ENCODE measurements at regions not wholly inside any gene's neighbourhood (a gene's known extent, or its start where the extent isn't known, plus 50 kb on each side); places are given as distances from the start of the nearest gene placed in this dataset.

- Mint-ChIP-seq H3K4me1 (peaks cover 28 to 75% (median 54%) of the 10 kb centered on the region in 7 donors), H3K4me3 (no peak overlapping the region)
- POLR2A ChIA-PET: interaction anchor here (1.1 to 9.6 kb wide), 2 partner anchors 15 to 108 kb away, joined by 3 to 188 read pairs; partner anchors contain the start of gene IRF2BP2
These were observed 109.7 kb upstream of the IRF2BP2 start for GRCh38 chr1:234719454-234720251.

GRCh38 chr1:234718496-234719453 is 108.8 kb upstream of the IRF2BP2 start:
- H3K9me3 ChIP-seq (ENCODE audit: control insufficient read depth in 2 of 3, low read length in 3 of 3): no peaks in the 10 kb centered on the region
- H3K4me1 ChIP-seq (ENCODE audit: control insufficient read depth in 2 of 2, insufficient read depth in 2 of 2, low read length in 2 of 2): peaks cover 9 to 16% of the 10 kb centered on the region in 2 donors
- intact Hi-C loops (cut with micrococcal nuclease): no loop called here
- H3K36me3 Mint-ChIP-seq: no peaks in the 10 kb centered on the region
- no peak for DNase-seq
- H3K4me3 Mint-ChIP-seq: no peak overlapping the region
- peaks cover 0 to 2% (median 0%) of the 10 kb centered on the region in 11 donors for H3K9me3 Mint-ChIP-seq
- no peaks in the 10 kb centered on the region for H3K27me3 ChIP-seq (ENCODE audit: control insufficient read depth in 2 of 2, insufficient read depth in 2 of 2, low read length in 2 of 2)
- no peaks in the 10 kb centered on the region for H3K36me3 ChIP-seq (ENCODE audit: control insufficient read depth in 2 of 3, insufficient read depth in 3 of 3, low read length in 3 of 3)
- no peak overlapping the region for H3K27ac ChIP-seq (ENCODE audit: low read depth, low read length)
- no peak overlapping the region for H3K4me3 ChIP-seq (ENCODE audit: low read length)
- H3K27ac Mint-ChIP-seq: peak overlapping the region in 6 of 9 donors; percentile 11 to 76 (median 62)
- peaks cover 20 to 75% (median 46%) of the 10 kb centered on the region in 7 donors for H3K4me1 Mint-ChIP-seq
- ChIA-PET POLR2A (interaction anchor here (0.6 to 9.6 kb wide), 4 partner anchors 11 to 107 kb away, joined by 3 to 188 read pairs (median 3); partner anchors contain the start of gene IRF2BP2), CTCF (interaction anchor here (0.7 kb wide), 1 partner anchor 365 kb away, joined by 3 read pairs; no protein-coding TSS in a partner anchor)
- no peak for ATAC-seq
- no peaks in the 10 kb centered on the region for H3K27me3 Mint-ChIP-seq

More at GRCh38 chr1:234719454-234720251, 109.7 kb upstream of the IRF2BP2 start:
- no peak for ATAC-seq
- peaks cover 17 to 23% of the 10 kb centered on the region in 2 donors for H3K4me1 ChIP-seq (ENCODE audit: control insufficient read depth in 2 of 2, insufficient read depth in 2 of 2, low read length in 2 of 2)
- H3K27me3 ChIP-seq (ENCODE audit: control insufficient read depth in 2 of 2, insufficient read depth in 2 of 2, low read length in 2 of 2): no peaks in the 10 kb centered on the region
- Mint-ChIP-seq H3K27ac (peak overlapping the region in 7 of 9 donors; percentile 11 to 84 (median 62)), H3K27me3 (no peaks in the 10 kb centered on the region), H3K9me3 (peaks cover 0 to 9% (median 0%) of the 10 kb centered on the region in 11 donors), H3K36me3 (no peaks in the 10 kb centered on the region)
- CTCF ChIA-PET: interaction anchor here (0.7 kb wide), 1 partner anchor 364 kb away, joined by 3 read pairs; no protein-coding TSS in a partner anchor
- H3K27ac ChIP-seq (ENCODE audit: low read depth, low read length): no peak overlapping the region
- DNase-seq: no peak
- no peaks in the 10 kb centered on the region for H3K36me3 ChIP-seq (ENCODE audit: control insufficient read depth in 2 of 3, insufficient read depth in 3 of 3, low read length in 3 of 3)
- no peak overlapping the region for H3K4me3 ChIP-seq (ENCODE audit: low read length)
- no peaks in the 10 kb centered on the region for H3K9me3 ChIP-seq (ENCODE audit: control insufficient read depth in 2 of 3, low read length in 3 of 3)
- intact Hi-C loops (cut with micrococcal nuclease): loop anchor here in 1 of 2 donors (5.0 to 10.0 kb wide), 2 partner anchors 222 to 925 kb away; partner anchors contain the start of gene GNG4

GRCh38 chr1:234716908-234717375 is 107.0 kb upstream of the IRF2BP2 start:
- POLR2A ChIA-PET: interaction anchor here (1.2 kb wide), 1 partner anchor 9 kb away, joined by 4 read pairs; no protein-coding TSS in a partner anchor
- no peak overlapping the region for H3K27ac ChIP-seq (ENCODE audit: low read depth, low read length)
- no peak for DNase-seq
- no peaks in the 10 kb centered on the region for H3K4me1 ChIP-seq (ENCODE audit: control insufficient read depth in 2 of 2, insufficient read depth in 2 of 2, low read length in 2 of 2)
- no peaks in the 10 kb centered on the region for H3K36me3 ChIP-seq (ENCODE audit: control insufficient read depth in 2 of 3, insufficient read depth in 3 of 3, low read length in 3 of 3)
- no peaks in the 10 kb centered on the region for H3K9me3 ChIP-seq (ENCODE audit: control insufficient read depth in 2 of 3, low read length in 3 of 3)
- no peaks in the 10 kb centered on the region for H3K36me3 Mint-ChIP-seq
- no peak overlapping the region for H3K4me3 Mint-ChIP-seq
- H3K4me1 Mint-ChIP-seq: peaks cover 6 to 56% (median 28%) of the 10 kb centered on the region in 7 donors
- CTCF ChIA-PET: interaction anchor here (0.6 to 0.8 kb wide), 2 partner anchors 119 to 622 kb away, joined by 3 to 4 read pairs; no protein-coding TSS in a partner anchor
- H3K27ac Mint-ChIP-seq: no peak overlapping the region
- H3K27me3 ChIP-seq (ENCODE audit: control insufficient read depth in 2 of 2, insufficient read depth in 2 of 2, low read length in 2 of 2): no peaks in the 10 kb centered on the region
- H3K9me3 Mint-ChIP-seq: peaks cover 0 to 1% (median 0%) of the 10 kb centered on the region in 11 donors
- no peak for ATAC-seq
- H3K27me3 Mint-ChIP-seq: no peaks in the 10 kb centered on the region
- intact Hi-C loops (cut with micrococcal nuclease): no loop called here
- no peak overlapping the region for H3K4me3 ChIP-seq (ENCODE audit: low read length)

GRCh38 chr1:234715252-234716014 is 105.5 kb upstream of the IRF2BP2 start:
- Histone ChIP-seq H3K4me1 (ENCODE audit: control insufficient read depth in 2 of 2, insufficient read depth in 2 of 2, low read length in 2 of 2) (no peaks in the 10 kb centered on the region), H3K4me3 (ENCODE audit: low read length) (no peak overlapping the region), H3K27me3 (ENCODE audit: control insufficient read depth in 2 of 2, insufficient read depth in 2 of 2, low read length in 2 of 2) (no peaks in the 10 kb centered on the region), H3K36me3 (ENCODE audit: control insufficient read depth in 2 of 3, insufficient read depth in 3 of 3, low read length in 3 of 3) (no peaks in the 10 kb centered on the region), H3K9me3 (ENCODE audit: control insufficient read depth in 2 of 3, low read length in 3 of 3) (no peaks in the 10 kb centered on the region), H3K27ac (ENCODE audit: low read depth, low read length) (no peak overlapping the region)
- POLR2A ChIA-PET: no interaction called here
- peaks cover 3 to 41% (median 14%) of the 10 kb centered on the region in 7 donors for H3K4me1 Mint-ChIP-seq
- H3K9me3 Mint-ChIP-seq: peaks cover 0 to 1% (median 0%) of the 10 kb centered on the region in 11 donors
- no peak for ATAC-seq
- H3K27me3 Mint-ChIP-seq: no peaks in the 10 kb centered on the region
- DNase-seq: no peak
- intact Hi-C loops (cut with micrococcal nuclease): loop anchor here in 1 of 2 donors (1.0 kb wide), 1 partner anchor 8 kb away; no protein-coding TSS in a partner anchor
- peak overlapping the region in 2 of 9 donors; percentile 2 to 63 for H3K27ac Mint-ChIP-seq
- CTCF ChIA-PET: no interaction called here
- H3K36me3 Mint-ChIP-seq: no peaks in the 10 kb centered on the region
- no peak overlapping the region for H3K4me3 Mint-ChIP-seq

- Mint-ChIP-seq H3K4me3 (no peak overlapping the region), H3K4me1 (peaks cover 1 to 30% (median 11%) of the 10 kb centered on the region in 7 donors), H3K27ac (peak overlapping the region in 1 of 9 donors; percentile 32), H3K9me3 (peaks cover 0 to 1% (median 0%) of the 10 kb centered on the region in 11 donors), H3K36me3 (no peaks in the 10 kb centered on the region), H3K27me3 (no peaks in the 10 kb centered on the region)
- ChIA-PET POLR2A (no interaction called here), CTCF (no interaction called here)
- Histone ChIP-seq H3K27me3 (ENCODE audit: control insufficient read depth in 2 of 2, insufficient read depth in 2 of 2, low read length in 2 of 2) (no peaks in the 10 kb centered on the region), H3K4me3 (ENCODE audit: low read length) (no peak overlapping the region), H3K36me3 (ENCODE audit: control insufficient read depth in 2 of 3, insufficient read depth in 3 of 3, low read length in 3 of 3) (no peaks in the 10 kb centered on the region), H3K9me3 (ENCODE audit: control insufficient read depth in 2 of 3, low read length in 3 of 3) (no peaks in the 10 kb centered on the region), H3K27ac (ENCODE audit: low read depth, low read length) (no peak overlapping the region), H3K4me1 (ENCODE audit: control insufficient read depth in 2 of 2, insufficient read depth in 2 of 2, low read length in 2 of 2) (no peaks in the 10 kb centered on the region)
- intact Hi-C loops (cut with micrococcal nuclease): loop anchor here in 1 of 2 donors (5.0 kb wide), 1 partner anchor 87 kb away; no protein-coding TSS in a partner anchor
- DNase-seq (no peak), ATAC-seq (no peak)
These were observed 103.9 kb upstream of the IRF2BP2 start for GRCh38 chr1:234713859-234714258.
